ENCODE measurements at regions not wholly inside any gene's neighbourhood (a gene's known extent, or its start where the extent isn't known, plus 50 kb on each side); places are given as distances from the start of the nearest gene placed in this dataset.
"Not testable (repeated sequence)": the region's sequence is repeated elsewhere in the genome, so short reads cannot be mapped to it uniquely, and the experiment has no call there.

GRCh38 chr2:87614829-87615434 lies 133.0 kb upstream of the PLGLB2 start:
- not testable (repeated sequence) for H3K4me3 ChIP-seq (ENCODE audit: low read depth, low read length)

GRCh38 chr2:87619121-87619520 lies 128.8 kb upstream of the PLGLB2 start:
- not testable (repeated sequence) for DNase-seq (ENCODE audit: low read depth); H3K4me3 ChIP-seq (ENCODE audit: low read depth, low read length)

More at GRCh38 chr2:87614829-87615434, 133.0 kb upstream of the PLGLB2 start:
- DNase-seq (ENCODE audit: low read depth) = not testable (repeated sequence)

GRCh38 chr2:87621139-87621538 lies 126.7 kb upstream of the PLGLB2 start:
- not testable (repeated sequence) for H3K4me3 ChIP-seq (ENCODE audit: low read depth, low read length); DNase-seq (ENCODE audit: low read depth)

GRCh38 chr2:87622720-87623119 lies 125.2 kb upstream of the PLGLB2 start:
- DNase-seq (ENCODE audit: low read depth); H3K4me3 ChIP-seq (ENCODE audit: low read depth, low read length): not testable (repeated sequence)

GRCh38 chr2:87629491-87630458 lies 118.1 kb upstream of the PLGLB2 start:
- H3K4me3 ChIP-seq (ENCODE audit: low read depth, low read length) = not testable (repeated sequence)
- DNase-seq (ENCODE audit: low read depth) = peak; percentile 71

GRCh38 chr2:87630892-87631291 lies 117.0 kb upstream of the PLGLB2 start:
- H3K4me3 ChIP-seq (ENCODE audit: low read depth, low read length); DNase-seq (ENCODE audit: low read depth): not testable (repeated sequence)

GRCh38 chr2:87631402-87631801 lies 116.5 kb upstream of the PLGLB2 start:
- not testable (repeated sequence) for DNase-seq (ENCODE audit: low read depth); H3K4me3 ChIP-seq (ENCODE audit: low read depth, low read length)

- DNase-seq (ENCODE audit: low read depth); H3K4me3 ChIP-seq (ENCODE audit: low read depth, low read length): not testable (repeated sequence)
These were observed 114.5 kb upstream of the PLGLB2 start for GRCh38 chr2:87633287-87633963.

- not testable (repeated sequence) for H3K4me3 ChIP-seq (ENCODE audit: low read depth, low read length); DNase-seq (ENCODE audit: low read depth)
These were observed 113.8 kb upstream of the PLGLB2 start for GRCh38 chr2:87634106-87634505.

GRCh38 chr2:87634971-87635650 lies 112.8 kb upstream of the PLGLB2 start:
- H3K4me3 ChIP-seq (ENCODE audit: low read depth, low read length); DNase-seq (ENCODE audit: low read depth): not testable (repeated sequence)

GRCh38 chr2:87636246-87636645 lies 111.6 kb upstream of the PLGLB2 start:
- DNase-seq (ENCODE audit: low read depth); H3K4me3 ChIP-seq (ENCODE audit: low read depth, low read length): not testable (repeated sequence)

GRCh38 chr2:87636735-87637134 lies 111.2 kb upstream of the PLGLB2 start:
- H3K4me3 ChIP-seq (ENCODE audit: low read depth, low read length); DNase-seq (ENCODE audit: low read depth): not testable (repeated sequence)

GRCh38 chr2:87637249-87637990 lies 110.5 kb upstream of the PLGLB2 start:
- not testable (repeated sequence) for DNase-seq (ENCODE audit: low read depth); H3K4me3 ChIP-seq (ENCODE audit: low read depth, low read length)

- H3K4me3 ChIP-seq (ENCODE audit: low read depth, low read length); DNase-seq (ENCODE audit: low read depth): not testable (repeated sequence)
These were observed 109.6 kb upstream of the PLGLB2 start for GRCh38 chr2:87638114-87638807.

- not testable (repeated sequence) for H3K4me3 ChIP-seq (ENCODE audit: low read depth, low read length); DNase-seq (ENCODE audit: low read depth)
These were observed 109.0 kb upstream of the PLGLB2 start for GRCh38 chr2:87638872-87639271.

GRCh38 chr2:87639801-87640440 lies 108.0 kb upstream of the PLGLB2 start:
- DNase-seq (ENCODE audit: low read depth); H3K4me3 ChIP-seq (ENCODE audit: low read depth, low read length): not testable (repeated sequence)

- H3K4me3 ChIP-seq (ENCODE audit: low read depth, low read length); DNase-seq (ENCODE audit: low read depth): not testable (repeated sequence)
These were observed 106.8 kb upstream of the PLGLB2 start for GRCh38 chr2:87640961-87641563.
